B cell (primary cell): ENCODE measurements at regions not wholly inside any gene's neighbourhood (a gene's known extent, or its start where the extent isn't known, plus 50 kb on each side); places are given as distances from the start of the nearest gene placed in this dataset.

Experiments used
- ATAC-seq: fragments of 200-7000 bp; cut with Tn5 transposase; one replicate; pipeline ENCODE4 v1.10.0; 2021; ENCODE audit warnings: low read depth, mild to moderate bottlenecking, moderate number of reproducible peaks, moderate library complexity
- CTCF ChIA-PET: fragments of 350-600 bp; sonication (Branson Sonifier 250); formaldehyde crosslinking; loops from one replicate; lab custom pipeline; 2021; ENCODE audit warnings: antibody characterized with exemption, inconsistent platforms; lab: Charles Lee
- POLR2A ChIA-PET: fragments of 350-600 bp; sonication (Branson Sonifier 250); formaldehyde crosslinking; loops from one replicate; lab custom pipeline; 2021; ENCODE audit warnings: antibody characterized with exemption; lab: Charles Lee
- DNase-seq: peaks from one replicate; pipeline ENCODE4 v3.0.0; 2013
- H2AFZ ChIP-seq: 2 replicates; pipeline ENCODE4 v1.6.1; 2012; ENCODE audit warnings: mild to moderate bottlenecking, low read depth, low read length; ENCODE audit not compliant: insufficient read depth, poor library complexity, severe bottlenecking
- H3K27ac ChIP-seq, 2 donors: 1 replicate in 1 of 2; 2 replicates in 1 of 2; pipeline ENCODE4 v1.5.1; 2012 to 2013; ENCODE audit warnings: low read length in 2 of 2, mild to moderate bottlenecking in 2 of 2, moderate library complexity in 1 of 2
- H3K27me3 ChIP-seq, 4 experiments: fragments of 200-600 bp in 1 of 4; sonication (generic) in 1 of 4; replicated peaks in 1 of 4; 1 replicate in 2 of 4; 2 replicates in 2 of 4; pipeline versions ENCODE4 v1.6.1 to v1.7.0; 2013 to 2016; ENCODE audit warnings: low read length in 3 of 4, mild to moderate bottlenecking in 2 of 4, mixed read lengths in 1 of 4, moderate library complexity in 1 of 4; ENCODE audit not compliant: insufficient read depth in 4 of 4, control insufficient read depth in 3 of 4; ENCODE audit errors: control extremely low read depth in 1 of 4
- H3K36me3 ChIP-seq, 2 experiments: replicated peaks in 1 of 2; 1 replicate in 1 of 2; 2 replicates in 1 of 2; pipeline versions ENCODE4 v1.6.1 to v1.7.1; 2013; ENCODE audit warnings: low read length in 1 of 2; ENCODE audit not compliant: insufficient read depth in 2 of 2, control insufficient read depth in 1 of 2; ENCODE audit errors: control extremely low read depth in 1 of 2, extremely low read depth in 1 of 2
- H3K4me1 ChIP-seq, 2 donors: fragments of 200-600 bp in 1 of 2; sonication (generic) in 1 of 2; 1 replicate in 1 of 2; 2 replicates in 1 of 2; pipeline versions ENCODE4 v1.5.1 to v1.6.1; 2013 to 2017; ENCODE audit warnings: low read length in 2 of 2; ENCODE audit not compliant: control insufficient read depth in 2 of 2, insufficient read depth in 2 of 2
- H3K4me2 ChIP-seq: replicated peaks from 2 replicates; pipeline ENCODE3; 2012; ENCODE audit warnings: mild to moderate bottlenecking, low read depth, low read length; ENCODE audit not compliant: poor library complexity, severe bottlenecking
- H3K4me3 ChIP-seq, 5 experiments: fragments of 200-600 bp in 1 of 5; sonication (generic) in 1 of 5; 1 replicate in 3 of 5; 2 replicates in 2 of 5; pipeline versions ENCODE4 v1.5.1 to v1.7.0; 2011 to 2016; ENCODE audit warnings: low read length in 4 of 5, mild to moderate bottlenecking in 4 of 5, low read depth in 2 of 5, control low read depth in 1 of 5, moderate library complexity in 1 of 5; ENCODE audit not compliant: insufficient read depth in 1 of 5; ENCODE audit errors: control extremely low read depth in 1 of 5, extremely low read depth in 1 of 5
- H3K79me2 ChIP-seq: fragments of 200-600 bp; sonication (generic); one replicate; pipeline ENCODE4 v1.6.0; 2016; ENCODE audit warnings: low read length; ENCODE audit not compliant: control insufficient read depth, insufficient read depth
- H3K9ac ChIP-seq: fragments of 200-600 bp; sonication (generic); 2 replicates; pipeline ENCODE4 v1.6.1; 2017; ENCODE audit warnings: mild to moderate bottlenecking, low read length, moderate library complexity
- H3K9me3 ChIP-seq, 3 donors: one replicate each; pipeline versions ENCODE4 v1.6.1 to v1.7.1; 2013; ENCODE audit warnings: low read length in 2 of 3; ENCODE audit not compliant: control insufficient read depth in 2 of 3, insufficient read depth in 1 of 3; ENCODE audit errors: control extremely low read depth in 1 of 3
- H4K20me1 ChIP-seq: 2 replicates; pipeline ENCODE4 v1.6.0; 2012; ENCODE audit warnings: mild to moderate bottlenecking, low read length; ENCODE audit not compliant: insufficient read depth, control insufficient read depth, poor library complexity, severe bottlenecking
- H3K27ac Mint-ChIP-seq: one replicate; pipeline ENCODE4 v1.8.0; 2021; ENCODE audit warnings: mixed read lengths
- H3K27me3 Mint-ChIP-seq: one replicate; pipeline ENCODE4 v1.8.0; 2021; ENCODE audit warnings: mixed read lengths
- H3K4me1 Mint-ChIP-seq: one replicate; pipeline ENCODE4 v1.8.0; 2021; ENCODE audit warnings: mixed read lengths
- H3K4me3 Mint-ChIP-seq: one replicate; pipeline ENCODE4 v1.8.0; 2021; ENCODE audit warnings: mixed read lengths
- H3K9me3 Mint-ChIP-seq: one replicate; pipeline ENCODE4 v1.8.0; 2022; ENCODE audit warnings: mixed read lengths; ENCODE audit not compliant: insufficient read depth
- CTCF ChIP-seq: fragments of 200-600 bp; IDR thresholded peaks from one replicate; pipeline ENCODE4 v1.8.0; 2022; ENCODE audit warnings: antibody characterized with exemption, mild to moderate bottlenecking
- EZH2 ChIP-seq: IDR thresholded peaks from 2 replicates; pipeline ENCODE4 v1.6.1; 2012; ENCODE audit warnings: borderline replicate concordance, low read depth, mild to moderate bottlenecking, moderate library complexity, low read length; ENCODE audit not compliant: insufficient read depth, poor library complexity, severe bottlenecking
- WGBS: methylation state at CpG from one replicate; pipeline ENCODE4 v1.1.5; 2013; ENCODE audit warnings: missing lambda C conversion rate; ENCODE audit not compliant: insufficient coverage; 5-methylcytosine and 5-hydroxymethylcytosine counted together
- intact Hi-C: fragments of 100-400 bp; cut with micrococcal nuclease; formaldehyde crosslinking; loops from one replicate; pipeline ENCODE4 v1.10.0; 2022

- H3K27ac ChIP-seq, result no peak overlapping the region
- H3K36me3 ChIP-seq, result no peaks in the 10 kb centered on the region
- no peaks in the 10 kb centered on the region for H3K9me3 ChIP-seq
- DNase-seq (no peak), ATAC-seq (no peak)
- intact Hi-C loops, result no loop called here
- H3K4me3 ChIP-seq, result no peak overlapping the region
- Mint-ChIP-seq H3K9me3 (no peaks in the 10 kb centered on the region), H3K4me3 (no peak overlapping the region), H3K4me1 (no peaks in the 10 kb centered on the region), H3K27ac (no peak overlapping the region), H3K27me3 (no peaks in the 10 kb centered on the region)
- CTCF ChIA-PET, result no interaction called here
- H2AFZ ChIP-seq, result no peak overlapping the region
- no peaks in the 10 kb centered on the region for H4K20me1 ChIP-seq
- no peaks in the 10 kb centered on the region for H3K27me3 ChIP-seq
- H3K4me1 ChIP-seq, result no peaks in the 10 kb centered on the region
- no peak overlapping the region for H3K9ac ChIP-seq
- H3K4me2 ChIP-seq, result no peak overlapping the region
- no peak for TF ChIP-seq CTCF
- no peak for TF ChIP-seq EZH2
- no peaks in the 10 kb centered on the region for H3K79me2 ChIP-seq
- POLR2A ChIA-PET, result no interaction called here
Observed at GRCh38 chr21:22657781-22658180, 1659.6 kb downstream of the NCAM2 start.

- Histone ChIP-seq H3K27me3 (no peaks in the 10 kb centered on the region), H4K20me1 (no peaks in the 10 kb centered on the region), H3K4me3 (no peak overlapping the region), H3K4me2 (no peak overlapping the region), H3K79me2 (no peaks in the 10 kb centered on the region), H3K36me3 (no peaks in the 10 kb centered on the region), H2AFZ (no peak overlapping the region), H3K4me1 (no peaks in the 10 kb centered on the region), H3K9ac (no peak overlapping the region), H3K9me3 (peaks cover 0 to 8% (median 0%) of the 10 kb centered on the region in 3 donors), H3K27ac (no peak overlapping the region)
- H3K4me1 Mint-ChIP-seq, result no peaks in the 10 kb centered on the region
- no peak overlapping the region for H3K4me3 Mint-ChIP-seq
- no peak for ATAC-seq
- CTCF ChIA-PET, result no interaction called here
- intact Hi-C loops, result no loop called here
- H3K9me3 Mint-ChIP-seq, result peaks cover 2% of the 10 kb centered on the region
- no peaks in the 10 kb centered on the region for H3K27me3 Mint-ChIP-seq
- no peak for DNase-seq
- no CpG with 5 or more reads among the region's 1 CpG for WGBS
- no peak overlapping the region for H3K27ac Mint-ChIP-seq
- TF ChIP-seq CTCF (no peak), EZH2 (no peak)
- POLR2A ChIA-PET, result no interaction called here
Observed at GRCh38 chr21:22670148-22670547, 1671.9 kb downstream of the NCAM2 start.
